Tibial artery (tissue), 4 donors: ENCODE measurements at regions not wholly inside any gene's neighbourhood (a gene's known extent, or its start where the extent isn't known, plus 50 kb on each side); places are given as distances from the start of the nearest gene placed in this dataset.

Experiments used
- DNase-seq, 2 donors: peaks; one replicate each; pipeline ENCODE4 v3.0.0-alpha.2; 2019
- H3K27ac ChIP-seq, 2 donors: fragments of 200-600 bp; sonication (generic) in 1 of 2; 1 replicate in 1 of 2; 2 replicates in 1 of 2; pipeline ENCODE4 v1.5.1; 2018 to 2019; ENCODE audit warnings: mild to moderate bottlenecking in 1 of 2
- H3K27me3 ChIP-seq, 2 donors: fragments of 200-600 bp; sonication (generic) in 1 of 2; one replicate each; pipeline versions ENCODE4 v1.5.1 to v1.6.0; 2016 to 2019
- H3K36me3 ChIP-seq, 3 donors: fragments of 200-600 bp; sonication (generic) in 2 of 3; one replicate each; pipeline ENCODE4 v1.5.1; 2016 to 2019; ENCODE audit warnings: mild to moderate bottlenecking in 2 of 3
- H3K4me1 ChIP-seq, 4 donors: fragments of 200-600 bp; sonication (generic) in 2 of 4; 1 replicate in 3 of 4; 2 replicates in 1 of 4; pipeline ENCODE4 v1.5.1; 2016 to 2019
- H3K4me3 ChIP-seq, 2 donors: fragments of 200-600 bp; sonication (generic) in 1 of 2; 1 replicate in 1 of 2; 2 replicates in 1 of 2; pipeline ENCODE4 v1.5.1; 2018 to 2019; ENCODE audit warnings: mild to moderate bottlenecking in 2 of 2
- H3K9me3 ChIP-seq, 3 donors: fragments of 200-600 bp; sonication (generic) in 1 of 3; one replicate each; pipeline ENCODE4 v1.5.1; 2016 to 2019
- CTCF ChIP-seq, 2 experiments: fragments of 200-600 bp in 1 of 2; fragments of 450-650 bp in 1 of 2; IDR thresholded peaks; one replicate each; pipeline ENCODE4 v1.5.1; 2017 to 2019; ENCODE audit warnings: antibody characterized with exemption in 2 of 2, mild to moderate bottlenecking in 1 of 2, moderate library complexity in 1 of 2
- intact Hi-C: fragments of 100-400 bp; cut with DNase I; formaldehyde crosslinking; loops from one replicate; pipeline ENCODE4 v1.15.0; 2023; ENCODE audit warnings: low total_unique reads

GRCh38 chr3:124142389-124142970, 150.6 kb upstream of the ROPN1 start:
- Histone ChIP-seq H3K27me3 (no peaks in the 10 kb centered on the region), H3K9me3 (no peaks in the 10 kb centered on the region), H3K36me3 (no peaks in the 10 kb centered on the region), H3K4me1 (peaks cover 0 to 72% (median 15%) of the 10 kb centered on the region in 4 donors), H3K4me3 (no peak overlapping the region), H3K27ac (no peak overlapping the region)
- no peak for DNase-seq
- intact Hi-C loops: no loop called here
- no peak for TF ChIP-seq CTCF (IDR thresholded peaks at IDR 0.05)

- Histone ChIP-seq H3K4me1 (peaks cover 0 to 69% (median 15%) of the 10 kb centered on the region in 4 donors), H3K27me3 (no peaks in the 10 kb centered on the region), H3K4me3 (no peak overlapping the region), H3K36me3 (no peaks in the 10 kb centered on the region), H3K27ac (no peak overlapping the region), H3K9me3 (no peaks in the 10 kb centered on the region)
- DNase-seq: no peak
- no peak for TF ChIP-seq CTCF (IDR thresholded peaks at IDR 0.05)
- intact Hi-C loops: no loop called here
Measured at GRCh38 chr3:124143047-124143446, 151.1 kb upstream of the ROPN1 start.

DNA sequence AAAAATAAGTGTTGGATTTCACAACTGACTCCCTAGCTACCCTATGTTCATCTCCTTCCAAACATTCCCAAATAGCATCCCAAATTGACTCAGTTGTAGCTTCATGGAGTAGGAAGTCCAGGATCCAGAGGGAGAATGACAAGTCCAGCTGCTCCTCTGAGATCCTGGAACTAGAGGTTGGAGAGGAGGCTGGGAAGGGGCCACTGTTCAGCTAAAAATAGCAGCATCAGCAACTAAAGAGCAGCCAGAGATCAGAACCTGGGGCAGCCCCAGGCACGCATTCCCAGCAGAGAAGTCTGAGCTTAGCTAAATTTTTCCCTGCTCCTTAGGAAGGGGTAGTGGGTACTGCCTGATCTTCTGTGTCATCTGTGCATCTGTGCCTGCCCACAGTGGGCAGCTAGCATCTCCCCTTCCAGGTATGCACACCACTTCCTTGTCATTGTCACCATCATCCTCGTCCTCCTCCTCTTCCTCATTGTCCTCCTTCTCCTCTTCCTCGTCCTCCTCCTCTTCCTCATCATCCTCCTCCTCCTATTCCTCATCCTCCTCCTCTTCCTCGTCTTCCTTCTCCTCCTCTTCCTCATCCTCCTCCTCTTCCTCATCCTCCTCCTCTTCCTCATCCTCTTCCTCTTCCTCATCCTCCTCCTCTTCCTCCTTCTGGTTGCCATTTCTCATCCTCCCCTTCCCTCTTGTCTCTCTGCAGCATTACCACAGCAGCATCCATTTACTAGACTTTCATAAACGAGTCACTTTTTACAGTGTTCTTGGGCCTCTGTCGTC, 152.3 kb upstream of the ROPN1 start:
- no peak for TF ChIP-seq CTCF (IDR thresholded peaks at IDR 0.05)
- H3K4me1 ChIP-seq: peaks cover 0 to 70% (median 17%) of the 10 kb centered on the region in 4 donors
- DNase-seq: no peak
- H3K27me3 ChIP-seq: no peaks in the 10 kb centered on the region
- H3K27ac ChIP-seq: no peak overlapping the region
- no peaks in the 10 kb centered on the region for H3K9me3 ChIP-seq
- no peaks in the 10 kb centered on the region for H3K36me3 ChIP-seq
- no peak overlapping the region for H3K4me3 ChIP-seq
- intact Hi-C loops: no loop called here

DNA sequence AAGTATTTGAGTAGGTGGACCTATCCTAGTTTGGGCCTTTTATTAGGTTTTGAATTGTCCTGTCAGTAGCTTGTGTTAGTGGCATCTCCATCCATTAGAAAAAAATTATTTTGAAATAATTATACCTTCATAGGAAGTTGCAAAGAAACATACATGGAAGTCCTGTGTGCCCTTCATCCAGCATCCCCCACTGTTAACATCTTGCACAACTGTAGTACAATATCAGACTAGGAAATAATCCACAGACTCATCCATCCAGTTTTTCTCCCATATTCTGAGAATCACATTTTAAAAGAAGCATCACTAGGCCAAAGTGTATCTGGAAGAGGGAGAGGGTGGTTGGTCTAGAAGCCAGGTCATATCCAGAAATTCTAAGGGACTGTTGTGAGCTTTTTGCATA, 155.5 kb upstream of the ROPN1 start:
- H3K36me3 ChIP-seq: no peaks in the 10 kb centered on the region
- intact Hi-C loops: no loop called here
- DNase-seq: no peak
- no peak overlapping the region for H3K27ac ChIP-seq
- no peaks in the 10 kb centered on the region for H3K9me3 ChIP-seq
- no peak overlapping the region for H3K4me3 ChIP-seq
- H3K27me3 ChIP-seq: no peaks in the 10 kb centered on the region
- peaks cover 0 to 50% (median 20%) of the 10 kb centered on the region in 4 donors for H3K4me1 ChIP-seq
- no peak for TF ChIP-seq CTCF (IDR thresholded peaks at IDR 0.05)

DNA sequence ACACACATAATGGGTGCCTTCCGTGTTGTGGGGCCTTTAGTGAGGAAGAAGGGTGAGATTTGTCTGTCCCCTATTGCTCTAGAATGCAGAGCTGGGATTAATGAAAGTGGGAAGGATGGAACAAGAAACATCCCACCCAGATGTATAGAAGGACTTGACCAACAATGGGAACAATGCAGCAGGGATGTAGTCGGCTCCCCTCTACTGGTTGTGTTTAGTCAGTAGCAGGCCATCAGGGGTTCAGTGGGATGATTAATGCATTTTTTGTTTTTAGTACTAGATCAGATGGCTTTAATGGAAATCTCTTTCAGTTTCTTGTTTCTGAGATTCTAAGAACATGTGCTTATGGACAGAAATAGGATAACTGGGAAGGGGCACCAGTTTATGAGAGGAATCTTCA, 156.0 kb upstream of the ROPN1 start:
- intact Hi-C loops: no loop called here
- H3K9me3 ChIP-seq: no peaks in the 10 kb centered on the region

More for the DNA sequence above, 156.0 kb upstream of the ROPN1 start:
- no peaks in the 10 kb centered on the region for H3K27me3 ChIP-seq
- TF ChIP-seq CTCF (IDR thresholded peaks at IDR 0.05): no peak
- no peak for DNase-seq
- H3K4me1 ChIP-seq: peaks cover 0 to 45% (median 17%) of the 10 kb centered on the region in 4 donors
- H3K4me3 ChIP-seq: no peak overlapping the region
- H3K27ac ChIP-seq: no peak overlapping the region
- H3K36me3 ChIP-seq: no peaks in the 10 kb centered on the region
